Heart left ventricle (tissue), 16 donors: ENCODE measurements at regions not wholly inside any gene's neighbourhood (a gene's known extent, or its start where the extent isn't known, plus 50 kb on each side); places are given as distances from the start of the nearest gene placed in this dataset.
A peak's percentile ranks its signal among the peaks of the same experiment; 100 is the strongest.

Source experiments
- ATAC-seq, 4 donors: fragments of 200-7000 bp; cut with Tn5 transposase; one replicate each; pipeline ENCODE4 v1.9.1; 2020 to 2022; ENCODE audit warnings: moderate library complexity in 4 of 4, mild to moderate bottlenecking in 3 of 4, moderate number of reproducible peaks in 1 of 4
- DNase-seq, 5 donors: peaks; one replicate each; pipeline ENCODE4 v3.0.0-alpha.2; 2020
- H3K27ac ChIP-seq, 12 donors: fragments of 200-600 bp; sonication (generic) in 4 of 12; one replicate each; pipeline versions ENCODE4 v1.5.0 to v1.8.0; 2016 to 2022; ENCODE audit warnings: mild to moderate bottlenecking in 2 of 12
- H3K27me3 ChIP-seq, 9 donors: fragments of 200-600 bp; sonication (generic) in 2 of 9; one replicate each; pipeline versions ENCODE4 v1.5.1 to v1.8.0; 2016 to 2022; ENCODE audit warnings: mild to moderate bottlenecking in 3 of 9
- H3K36me3 ChIP-seq, 9 donors: fragments of 200-600 bp; sonication (generic) in 2 of 9; one replicate each; pipeline versions ENCODE4 v1.5.0 to v1.8.0; 2018 to 2022; ENCODE audit warnings: mild to moderate bottlenecking in 2 of 9
- H3K4me1 ChIP-seq, 12 donors: fragments of 200-600 bp; sonication (generic) in 4 of 12; one replicate each; pipeline versions ENCODE4 v1.5.0 to v1.8.0; 2016 to 2022; ENCODE audit warnings: mild to moderate bottlenecking in 3 of 12
- H3K4me3 ChIP-seq, 12 donors: fragments of 200-600 bp; sonication (generic) in 4 of 12; one replicate each; pipeline versions ENCODE4 v1.5.0 to v1.8.0; 2017 to 2022; ENCODE audit warnings: mild to moderate bottlenecking in 9 of 12, moderate library complexity in 4 of 12
- H3K9me3 ChIP-seq, 12 donors: fragments of 200-600 bp; sonication (generic) in 4 of 12; one replicate each; pipeline versions ENCODE4 v1.5.0 to v1.8.0; 2016 to 2022; ENCODE audit warnings: mild to moderate bottlenecking in 1 of 12
- CTCF ChIP-seq, 12 donors: fragments of 200-600 bp; sonication (generic) in 4 of 12; IDR thresholded peaks; one replicate each; pipeline versions ENCODE4 v1.5.0 to v1.8.0; 2018 to 2022; ENCODE audit warnings: antibody characterized with exemption in 12 of 12, mild to moderate bottlenecking in 5 of 12
- POLR2A ChIP-seq, 2 donors: fragments of 450-650 bp; IDR thresholded peaks; one replicate each; pipeline ENCODE4 v1.6.1; 2017; ENCODE audit warnings: antibody characterized with exemption in 2 of 2, mild to moderate bottlenecking in 2 of 2, moderate library complexity in 2 of 2
- WGBS, 4 donors: extraction: QIAGEN DNeasy Blood & Tissue Kit in 2 of 4; methylation state at CpG; one replicate each; pipeline versions ENCODE4 v1.1.5 to v1.1.7; 2013 to 2018; 5-methylcytosine and 5-hydroxymethylcytosine counted together
- intact Hi-C, 10 donors: fragments of 100-400 bp; cut with DNase I; formaldehyde crosslinking; loops; one replicate each; pipeline versions ENCODE4 v1.11.1 to v1.14.2; 2022
- donor health status: ischemic (EF 13 %, LVEDD 7.1; RV severe dilation, severe dysfunction).
- donor health status: healthy with polysubstance abuse.
- donor health status: DM: no; HTN: yes; CAD: no.
- donor health status: DM: no; HTN: no; CAD: no.
- donor health status: ischemic (EF 25% LVEDD 6.9; RV normal size, moderate dysfunction).
- donor health status: ischemic (EF 25% LVEDD 5.7; RV mildly dilated, moderate dysfunction).
- donor health status: healthy.
- donor health status: DM: yes; HTN: yes; CAD: no.
- donor health status: ischemic (EF 35%, LVEDD 5.7; RV mildly dilated, moderate dysfunction).
- donor health status: nonischemic (EF 11% LVEDD 7.7; RV severe dilation, severe dysfunction).
- donor health status: DM: yes; HTN: yes; CAD: no.
- donor health status: PGD.
- donor health status: ischemic (EF 29% LVEDD 5.4; RV normal size, mild dysfunction).
- donor health status: nonischemic (EF 23%, LVEDD 6.1; RV moderate dilation, normal function).

DNA sequence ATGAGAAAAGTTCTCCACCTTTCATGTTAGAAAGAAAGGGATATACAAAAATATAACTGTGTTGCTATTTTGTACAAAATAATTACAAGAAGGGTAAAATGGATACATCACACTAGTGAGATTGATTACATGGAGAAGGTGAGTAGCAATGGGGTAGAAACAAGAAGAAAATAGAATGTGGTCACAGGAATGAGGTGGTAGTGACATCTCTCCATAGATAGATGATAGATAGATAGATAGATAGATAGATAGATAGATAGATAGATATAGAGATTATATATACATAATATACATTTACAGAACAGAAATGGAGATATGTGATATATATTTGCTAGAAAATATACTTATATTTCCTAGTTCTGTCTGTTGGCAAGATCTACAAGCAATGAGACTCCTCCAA, 95.3 kb upstream of the RGPD4 start:
- Histone ChIP-seq H3K9me3 (no peaks in the 10 kb centered on the region), H3K4me1 (no peaks in the 10 kb centered on the region), H3K27me3 (no peaks in the 10 kb centered on the region), H3K36me3 (no peaks in the 10 kb centered on the region), H3K4me3 (no peak overlapping the region), H3K27ac (no peak overlapping the region)
- intact Hi-C loops, result no loop called here
- no peak for ATAC-seq
- no peak for TF ChIP-seq CTCF (IDR thresholded peaks at IDR 0.05)
- no peak for DNase-seq

DNA sequence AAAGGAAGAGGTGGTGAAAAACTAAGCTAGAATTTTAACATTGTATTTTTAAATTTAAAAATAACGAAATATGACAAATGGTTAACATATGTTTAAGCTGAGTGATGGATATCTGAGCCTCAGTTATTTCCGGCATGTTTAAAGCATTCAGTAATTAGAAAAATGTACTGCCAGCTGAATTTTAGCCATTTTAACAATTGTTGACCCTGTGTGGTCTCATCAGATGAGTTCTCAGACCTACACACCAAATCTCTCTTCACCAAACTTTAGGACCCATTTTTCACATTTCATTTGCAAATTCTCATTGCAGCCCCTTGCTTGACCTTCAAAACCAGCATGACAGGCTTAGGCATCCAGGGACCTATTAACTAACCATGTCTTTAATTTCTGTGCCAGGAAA, 91.5 kb upstream of the RGPD4 start:
- DNase-seq (no peak), ATAC-seq (no peak)
- H3K27ac ChIP-seq, result no peak overlapping the region
- H3K9me3 ChIP-seq, result no peaks in the 10 kb centered on the region
- H3K27me3 ChIP-seq, result no peaks in the 10 kb centered on the region
- H3K4me1 ChIP-seq, result no peaks in the 10 kb centered on the region
- H3K4me3 ChIP-seq, result no peak overlapping the region
- no peaks in the 10 kb centered on the region for H3K36me3 ChIP-seq
- no peak for TF ChIP-seq POLR2A (IDR thresholded peaks at IDR 0.05)
- no peak for TF ChIP-seq CTCF (IDR thresholded peaks at IDR 0.05)
- intact Hi-C loops, result no loop called here
- WGBS, 4 donors, result 79 to 86% (median 83%) methylated on average over 2 of the region's 2 CpGs

- TF ChIP-seq CTCF (IDR thresholded peaks at IDR 0.05), result no peak
- no peak for TF ChIP-seq POLR2A (IDR thresholded peaks at IDR 0.05)
- Histone ChIP-seq H3K4me3 (no peak overlapping the region), H3K9me3 (no peaks in the 10 kb centered on the region), H3K27ac (peak overlapping the region in 1 of 12 donors; percentile 15), H3K36me3 (no peaks in the 10 kb centered on the region), H3K4me1 (no peaks in the 10 kb centered on the region), H3K27me3 (no peaks in the 10 kb centered on the region)
- intact Hi-C loops, result no loop called here
- DNase-seq (no peak), ATAC-seq (no peak)
Observed at GRCh38 chr2:107737756-107738155, 88.9 kb upstream of the RGPD4 start.

- H3K36me3 ChIP-seq, result no peaks in the 10 kb centered on the region
- ATAC-seq (no peak), DNase-seq (no peak)
- H3K27ac ChIP-seq, result no peak overlapping the region
- no peaks in the 10 kb centered on the region for H3K4me1 ChIP-seq
- H3K9me3 ChIP-seq, result no peaks in the 10 kb centered on the region
- intact Hi-C loops, result no loop called here
- no peaks in the 10 kb centered on the region for H3K27me3 ChIP-seq
- 66 to 79% (median 75%) methylated on average over 4 of the region's 4 CpGs for WGBS, 4 donors
- no peak for TF ChIP-seq CTCF (IDR thresholded peaks at IDR 0.05)
- no peak for TF ChIP-seq POLR2A (IDR thresholded peaks at IDR 0.05)
- no peak overlapping the region for H3K4me3 ChIP-seq
Observed at GRCh38 chr2:107738266-107738665, 88.4 kb upstream of the RGPD4 start.
